ENCODE measurements at regions not wholly inside any gene's neighbourhood (a gene's known extent, or its start where the extent isn't known, plus 50 kb on each side); places are given as distances from the start of the nearest gene placed in this dataset.
"Not testable (repeated sequence)": the region's sequence is repeated elsewhere in the genome, so short reads cannot be mapped to it uniquely, and the experiment has no call there.

DNA sequence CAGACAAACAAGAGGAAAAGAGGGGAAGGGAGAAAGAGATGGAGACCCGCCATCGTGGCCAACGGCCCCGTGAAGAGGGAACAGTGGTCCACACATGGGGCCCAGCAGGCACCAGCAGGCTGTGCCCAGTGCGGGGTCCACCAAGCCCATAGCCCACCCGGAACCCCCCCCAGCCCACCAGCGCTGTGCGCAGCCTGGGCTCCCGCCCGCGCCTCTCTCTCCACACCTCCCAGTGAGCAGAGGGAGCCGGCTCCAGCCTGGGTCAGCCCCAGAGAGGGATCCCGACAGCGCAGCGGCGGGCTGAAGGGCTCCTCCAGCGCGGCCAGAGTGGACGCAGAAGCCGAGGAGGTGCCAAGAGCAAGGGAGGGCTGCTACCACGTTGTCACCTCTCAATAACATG lies 105.0 kb upstream of the TMTC1 start:
- TF ChIP-seq, protein P1, sequence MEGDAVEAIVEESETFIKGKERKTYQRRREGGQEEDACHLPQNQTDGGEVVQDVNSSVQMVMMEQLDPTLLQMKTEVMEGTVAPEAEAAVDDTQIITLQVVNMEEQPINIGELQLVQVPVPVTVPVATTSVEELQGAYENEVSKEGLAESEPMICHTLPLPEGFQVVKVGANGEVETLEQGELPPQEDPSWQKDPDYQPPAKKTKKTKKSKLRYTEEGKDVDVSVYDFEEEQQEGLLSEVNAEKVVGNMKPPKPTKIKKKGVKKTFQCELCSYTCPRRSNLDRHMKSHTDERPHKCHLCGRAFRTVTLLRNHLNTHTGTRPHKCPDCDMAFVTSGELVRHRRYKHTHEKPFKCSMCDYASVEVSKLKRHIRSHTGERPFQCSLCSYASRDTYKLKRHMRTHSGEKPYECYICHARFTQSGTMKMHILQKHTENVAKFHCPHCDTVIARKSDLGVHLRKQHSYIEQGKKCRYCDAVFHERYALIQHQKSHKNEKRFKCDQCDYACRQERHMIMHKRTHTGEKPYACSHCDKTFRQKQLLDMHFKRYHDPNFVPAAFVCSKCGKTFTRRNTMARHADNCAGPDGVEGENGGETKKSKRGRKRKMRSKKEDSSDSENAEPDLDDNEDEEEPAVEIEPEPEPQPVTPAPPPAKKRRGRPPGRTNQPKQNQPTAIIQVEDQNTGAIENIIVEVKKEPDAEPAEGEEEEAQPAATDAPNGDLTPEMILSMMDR (IDR thresholded peaks at IDR 0.05; ENCODE audit: low read length, missing control alignments): no peak
- no peak for DNase-seq (ENCODE audit: low read depth)
- no peak overlapping the region for H3K4me3 ChIP-seq (replicated peaks; ENCODE audit: low read depth, low read length)

DNA sequence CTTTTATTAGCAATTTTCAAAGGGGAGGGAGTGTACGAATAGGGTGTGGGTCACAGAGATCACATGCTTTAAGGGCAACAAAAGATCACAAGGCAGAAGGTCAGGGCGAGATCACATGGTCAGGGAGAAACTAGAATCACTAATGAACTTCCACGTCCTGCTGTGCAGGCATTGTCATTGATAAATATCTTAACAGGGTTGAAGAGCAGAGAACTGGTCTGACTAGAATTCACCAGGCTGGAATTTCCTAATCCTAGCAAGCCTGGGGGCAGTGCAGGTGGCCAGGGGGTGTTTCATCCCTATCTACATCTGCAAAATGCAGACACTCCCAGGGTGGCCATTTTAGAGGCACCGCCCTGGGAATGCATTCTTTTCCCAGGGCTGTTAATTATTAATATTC lies 101.2 kb upstream of the TMTC1 start:
- DNase-seq (ENCODE audit: low read depth); H3K4me3 ChIP-seq (replicated peaks; ENCODE audit: low read depth, low read length): not testable (repeated sequence)

DNA sequence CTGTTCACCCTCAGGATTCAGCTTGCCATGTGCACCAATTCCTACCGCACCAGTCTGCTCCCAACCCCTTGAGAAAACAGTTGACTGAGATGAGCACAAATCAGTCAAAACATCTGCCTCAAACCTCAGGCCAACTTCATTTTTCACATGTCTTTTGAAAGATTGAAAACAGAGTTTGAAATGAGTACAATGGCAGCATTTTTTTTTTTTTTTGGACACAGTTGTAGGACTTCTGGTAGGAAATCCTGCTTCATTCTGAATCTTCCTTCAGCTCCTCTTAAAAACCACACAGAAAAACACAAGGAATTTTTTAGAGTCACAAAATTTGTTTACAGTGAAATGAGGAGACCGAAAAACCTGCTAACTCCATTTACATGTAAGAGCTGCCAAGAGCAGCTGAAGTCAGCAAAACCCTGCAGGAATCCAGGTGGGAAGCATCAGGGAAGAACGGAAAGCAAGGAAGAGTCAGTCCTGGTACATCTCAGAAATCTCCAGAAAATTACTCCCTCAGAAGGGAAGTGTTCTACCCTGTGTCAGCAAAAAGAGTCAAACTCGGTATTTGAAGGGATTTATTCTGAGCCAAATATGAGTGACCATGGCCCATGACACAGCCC lies 100.3 kb upstream of the TMTC1 start:
- no peak overlapping the region for H3K4me3 ChIP-seq (replicated peaks; ENCODE audit: low read depth, low read length)
- TF ChIP-seq, protein P1 (IDR thresholded peaks at IDR 0.05; ENCODE audit: low read length, missing control alignments): no peak
- no peak for DNase-seq (ENCODE audit: low read depth)

DNA sequence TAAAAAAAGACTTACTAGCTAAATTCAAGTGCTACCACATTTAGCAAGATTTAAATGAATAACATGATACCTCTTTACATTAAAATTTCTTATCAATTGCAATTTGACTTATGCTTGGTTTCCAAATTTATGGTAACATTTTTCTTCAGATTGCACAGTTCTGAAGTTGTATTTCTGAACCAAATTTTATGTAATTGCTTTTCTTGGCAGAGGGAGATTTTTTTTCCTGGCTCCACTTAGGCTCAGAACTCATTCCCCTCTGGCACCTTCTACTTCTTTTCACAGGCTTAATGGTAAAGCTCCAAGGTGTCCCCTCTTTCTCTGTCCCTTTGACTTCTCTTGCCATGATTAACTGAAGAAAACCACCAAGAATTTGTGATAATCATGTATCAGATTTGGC lies 99.8 kb upstream of the TMTC1 start:
- TF ChIP-seq, protein P1 (IDR thresholded peaks at IDR 0.05; ENCODE audit: low read length, missing control alignments): no peak
- H3K4me3 ChIP-seq (replicated peaks; ENCODE audit: low read depth, low read length): no peak overlapping the region
- no peak for DNase-seq (ENCODE audit: low read depth)

DNA sequence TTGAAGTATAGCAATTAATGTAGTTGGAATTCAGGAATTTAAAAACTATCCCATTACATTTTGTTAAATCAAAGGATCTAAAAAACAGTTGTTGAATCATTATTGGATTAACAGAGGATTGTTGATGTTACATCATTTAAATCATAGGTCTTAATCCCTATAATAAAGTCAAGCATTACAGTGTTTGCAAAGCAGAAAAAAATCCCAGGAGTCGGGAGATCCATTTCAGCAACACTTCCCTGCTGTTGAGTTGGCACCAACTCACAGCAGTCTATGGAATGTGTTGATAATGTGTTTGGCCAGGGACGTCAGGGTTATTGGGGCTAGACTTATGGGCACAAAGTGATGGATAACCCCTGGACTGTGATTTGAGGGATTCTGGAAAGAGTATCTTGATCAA lies 99.1 kb upstream of the TMTC1 start:
- no peak for DNase-seq (ENCODE audit: low read depth)
- no peak overlapping the region for H3K4me3 ChIP-seq (replicated peaks; ENCODE audit: low read depth, low read length)
- TF ChIP-seq, protein P1 (IDR thresholded peaks at IDR 0.05; ENCODE audit: low read length, missing control alignments): no peak

DNA sequence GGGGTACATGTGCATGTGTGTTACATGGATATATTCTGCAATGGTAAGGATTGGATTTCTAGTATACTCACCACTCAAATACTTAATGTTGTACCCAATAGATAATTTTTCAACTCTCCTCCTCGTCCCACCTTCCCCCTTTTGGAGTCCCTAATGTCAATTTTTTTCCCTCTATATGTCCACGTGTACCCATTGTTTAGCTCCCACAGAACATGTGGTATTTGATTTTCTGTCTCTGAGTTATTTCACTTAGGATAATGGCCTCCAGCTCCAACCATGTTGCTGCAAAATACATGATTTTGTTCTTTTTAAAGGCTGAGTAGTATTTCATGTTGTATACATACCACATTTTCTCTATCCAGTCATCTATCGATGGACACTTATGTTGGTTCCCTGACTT lies 97.2 kb upstream of the TMTC1 start:
- TF ChIP-seq, protein P1 (IDR thresholded peaks at IDR 0.05; ENCODE audit: low read length, missing control alignments): no peak
- no peak overlapping the region for H3K4me3 ChIP-seq (replicated peaks; ENCODE audit: low read depth, low read length)
- DNase-seq (ENCODE audit: low read depth): no peak

DNA sequence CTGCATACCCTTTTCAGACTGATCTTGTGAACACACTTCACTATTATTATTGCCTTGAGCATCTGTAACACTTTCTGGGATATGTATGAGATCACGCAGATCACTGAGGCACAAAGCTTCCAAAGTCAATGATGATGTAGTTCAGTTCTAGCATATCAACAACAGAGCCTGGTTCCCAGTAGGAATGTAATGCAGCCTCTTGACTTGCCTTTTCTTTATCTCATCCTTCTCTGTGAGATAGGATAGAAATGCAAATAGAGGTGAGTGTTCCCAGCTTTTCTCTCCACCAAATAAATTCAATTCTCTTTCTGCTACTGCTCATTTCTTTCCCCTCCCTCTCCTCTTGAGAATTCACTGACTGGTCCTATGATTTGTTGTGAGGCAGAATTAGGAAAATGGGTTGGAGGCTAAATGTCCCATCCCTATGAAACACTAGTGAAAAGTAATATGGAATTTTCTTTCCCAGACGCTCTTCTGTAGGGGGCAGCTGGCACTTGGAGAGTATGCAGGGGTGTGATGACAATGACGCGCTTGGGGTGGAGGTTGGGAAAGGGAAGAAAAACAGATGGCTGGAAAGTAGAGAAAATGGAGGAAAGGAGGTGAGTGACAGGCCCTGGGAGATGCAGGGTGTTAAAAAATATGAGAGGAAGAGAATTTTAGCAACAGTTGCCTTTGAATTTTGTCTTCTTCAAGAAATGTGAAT lies 96.0 kb upstream of the TMTC1 start:
- no peak overlapping the region for H3K4me3 ChIP-seq (replicated peaks; ENCODE audit: low read depth, low read length)
- TF ChIP-seq, protein P1 (IDR thresholded peaks at IDR 0.05; ENCODE audit: low read length, missing control alignments): no peak
- DNase-seq (ENCODE audit: low read depth): no peak

Data from fibroblast of pulmonary artery (primary cell).